GM10266 (cell line): ENCODE measurements at regions not wholly inside any gene's neighbourhood (a gene's known extent, or its start where the extent isn't known, plus 50 kb on each side); places are given as distances from the start of the nearest gene placed in this dataset.

Experiments
- DNase-seq: peaks from one replicate; pipeline ENCODE4 v3.0.0; 2012; ENCODE audit errors: extremely low spot score
- CTCF ChIP-seq: IDR thresholded peaks from 2 replicates; pipeline ENCODE4 v1.5.1; 2012; ENCODE audit warnings: mild to moderate bottlenecking, low read depth; ENCODE audit not compliant: control insufficient read depth, insufficient read depth; ENCODE audit errors: missing control alignments

GRCh38 chr2:19673213-19673791 lies 228.5 kb downstream of the TTC32 start:
- no peak for TF ChIP-seq CTCF
- no peak for DNase-seq

- no peak for DNase-seq
- TF ChIP-seq CTCF = no peak
Observed at GRCh38 chr2:19671916-19672315, 229.9 kb downstream of the TTC32 start.

- no peak for DNase-seq
Observed at GRCh38 chr2:19671311-19671710, 230.5 kb downstream of the TTC32 start.

GRCh38 chr2:19670303-19670702 lies 231.5 kb downstream of the TTC32 start:
- TF ChIP-seq CTCF = no peak
- no peak for DNase-seq

More at GRCh38 chr2:19671311-19671710, 230.5 kb downstream of the TTC32 start:
- no peak for TF ChIP-seq CTCF

- DNase-seq = no peak
- TF ChIP-seq CTCF = no peak
Observed at GRCh38 chr2:19669559-19669958, 232.2 kb downstream of the TTC32 start.

GRCh38 chr2:19669126-19669525 lies 232.7 kb downstream of the TTC32 start:
- no peak for DNase-seq
- TF ChIP-seq CTCF = no peak

GRCh38 chr2:19667536-19667949 lies 234.2 kb downstream of the TTC32 start:
- DNase-seq = no peak
- no peak for TF ChIP-seq CTCF
